K562 (cell line): ENCODE measurements at regions not wholly inside any gene's neighbourhood (a gene's known extent, or its start where the extent isn't known, plus 50 kb on each side); places are given as distances from the start of the nearest gene placed in this dataset.

ENCODE experiments used
- ATAC-seq: fragments of 200-7000 bp; cut with Tn5 transposase; 3 replicates; pipeline ENCODE4 v1.9.1; 2020; ENCODE audit warnings: moderate library complexity
- BruUV-seq: library from RNA; stranded (reverse); fragments of 400-500 nt; replicated peaks from 2 replicates; lab custom pipeline; 2021; lab: Mats Ljungman, UMichigan
- CTCF ChIA-PET: fragments of 300-600 bp; formaldehyde crosslinking; extraction: SDS; loops from one replicate; lab custom pipeline; 2021; ENCODE audit warnings: low intra/inter-chr PET ratio; lab: Yijun Ruan, JAX
- POLR2A ChIA-PET: fragments of 300-600, 350-650 bp; sonication (Branson Sonifier 250); formaldehyde crosslinking; extraction: SDS; loops from one replicate; lab custom pipeline; 2021; ENCODE audit warnings: antibody characterized with exemption, inconsistent platforms; lab: Yijun Ruan, JAX
- DNase-seq, 4 experiments: peaks; one replicate each; pipeline versions ENCODE4 v3.0.0 to v3.0.0-alpha.2; 2011 to 2018; ENCODE audit warnings: low spot score in 3 of 4, mixed read lengths in 3 of 4; ENCODE audit errors: extremely low read depth in 1 of 4
- FAIRE-seq: peaks from 2 replicates; lab custom pipeline; 2011; peaks lifted over from hg19 to GRCh38; lab: Jason Lieb, UNC
- H2AFZ ChIP-seq: 2 replicates; pipeline ENCODE4 v1.6.0; 2011; ENCODE audit warnings: low read depth, low read length, control low read depth, inconsistent platforms
- H3K27ac ChIP-seq: fragments of 200-600 bp; 3 replicates; pipeline ENCODE4 v1.8.0; 2011; ENCODE audit warnings: low read depth, mild to moderate bottlenecking, control low read depth, inconsistent platforms, low read length, moderate library complexity, mixed read lengths; ENCODE audit errors: extremely low read depth
- H3K27me3 ChIP-seq, 2 experiments: fragments of 300-600 bp in 1 of 2; 2 replicates in 1 of 2; 3 replicates in 1 of 2; pipeline versions ENCODE4 v1.6.0 to v1.8.0; 2011; ENCODE audit warnings: inconsistent platforms in 2 of 2, low read length in 2 of 2, mild to moderate bottlenecking in 1 of 2, mixed read lengths in 1 of 2, moderate library complexity in 1 of 2; ENCODE audit not compliant: control insufficient read depth in 2 of 2, insufficient read depth in 2 of 2
- H3K36me3 ChIP-seq: fragments of 300-600 bp; 3 replicates; pipeline ENCODE4 v1.8.0; 2011; ENCODE audit warnings: mild to moderate bottlenecking, low read length, inconsistent platforms; ENCODE audit not compliant: control insufficient read depth, insufficient read depth
- H3K4me1 ChIP-seq, 2 experiments: fragments of 200-600 bp in 1 of 2; replicated peaks in 1 of 2; 2 replicates in 1 of 2; 3 replicates in 1 of 2; pipeline versions ENCODE4 v1.5.1 to v1.8.0; 2011; ENCODE audit warnings: inconsistent platforms in 2 of 2, low read length in 2 of 2, mild to moderate bottlenecking in 1 of 2, mixed read lengths in 1 of 2, moderate library complexity in 1 of 2; ENCODE audit not compliant: control insufficient read depth in 2 of 2, insufficient read depth in 2 of 2
- H3K4me2 ChIP-seq: 2 replicates; pipeline ENCODE4 v1.6.1; 2011; ENCODE audit warnings: low read length, control low read depth, inconsistent platforms, mixed read lengths; ENCODE audit not compliant: insufficient read depth
- H3K4me3 ChIP-seq: fragments of 200-600 bp; sonication (generic), shearing (Covaris generic); 2 replicates; pipeline ENCODE4 v1.5.1; 2016; ENCODE audit warnings: control low read depth, inconsistent platforms
- H3K79me2 ChIP-seq: fragments of 200-600 bp; 3 replicates; pipeline ENCODE4 v1.8.0; 2011; ENCODE audit warnings: low read length, inconsistent platforms; ENCODE audit not compliant: control insufficient read depth, insufficient read depth
- H3K9ac ChIP-seq, 2 experiments: 2 replicates each; pipeline versions ENCODE4 v1.6.0 to v1.6.1; 2011; ENCODE audit warnings: low read depth in 2 of 2, low read length in 2 of 2, control low read depth in 1 of 2, inconsistent platforms in 1 of 2, mild to moderate bottlenecking in 1 of 2, mixed read lengths in 1 of 2; ENCODE audit not compliant: insufficient read depth in 1 of 2
- H3K9me1 ChIP-seq: one replicate; pipeline ENCODE4 v1.6.0; 2011; ENCODE audit warnings: inconsistent platforms, mild to moderate bottlenecking, low read length, moderate library complexity; ENCODE audit not compliant: control insufficient read depth, insufficient read depth
- H3K9me3 ChIP-seq: replicated peaks from 2 replicates; pipeline ENCODE4 v1.5.1; 2011; ENCODE audit warnings: low read depth, low read length, inconsistent platforms; ENCODE audit not compliant: control insufficient read depth, insufficient read depth
- H4K20me1 ChIP-seq: replicated peaks from 2 replicates; pipeline ENCODE4 v1.6.1; 2011; ENCODE audit warnings: low read length, inconsistent platforms, mixed read lengths; ENCODE audit not compliant: control insufficient read depth, insufficient read depth
- ARID3B ChIP-seq: fragments of 250-450 bp; sonication (Bioruptor Pico); IDR thresholded peaks from 2 replicates; pipeline ENCODE4 v1.4.0; 2020; ENCODE audit warnings: borderline replicate concordance
- ATF4 ChIP-seq: fragments of 450-650 bp; formaldehyde crosslinking; IDR thresholded peaks from 2 replicates; pipeline ENCODE4 v1.4.0; 2022; ENCODE audit warnings: mild to moderate bottlenecking, moderate library complexity
- CSDE1 ChIP-seq, 2 experiments: fragments of 450-650 bp; IDR thresholded peaks; 2 replicates each; pipeline ENCODE4 v1.6.1; 2016; ENCODE audit warnings: mild to moderate bottlenecking in 1 of 2
- GATAD2A ChIP-seq: fragments of 450-650 bp; IDR thresholded peaks from 2 replicates; pipeline ENCODE4 v1.6.1; 2017
- GTF2A2 ChIP-seq: IDR thresholded peaks from 2 replicates; pipeline ENCODE4 v1.6.1; 2016; ENCODE audit warnings: mild to moderate bottlenecking, missing genetic modification characterization, missing compliant biosample characterization
- KAT7 ChIP-seq: sonication (generic); formaldehyde crosslinking; IDR thresholded peaks from 2 replicates; pipeline ENCODE4 v1.8.0; 2022; ENCODE audit warnings: missing genetic modification reagents, mild to moderate bottlenecking, borderline replicate concordance
- MEF2A ChIP-seq: IDR thresholded peaks from 2 replicates; pipeline ENCODE4 v1.6.1; 2011; ENCODE audit warnings: low read depth, mild to moderate bottlenecking, low read length, moderate library complexity; ENCODE audit not compliant: control insufficient read depth
- RBM22 ChIP-seq: fragments of 200-400 bp; formaldehyde crosslinking; IDR thresholded peaks from 2 replicates; pipeline ENCODE4 v1.6.1; 2018; ENCODE audit warnings: low read length, low read depth; ENCODE audit not compliant: poor library complexity, severe bottlenecking
- RBM25 ChIP-seq: fragments of 200-400 bp; formaldehyde crosslinking; IDR thresholded peaks from 2 replicates; pipeline ENCODE4 v1.6.1; 2018; ENCODE audit warnings: low read length, low read depth, moderate library complexity; ENCODE audit not compliant: severe bottlenecking
- TFAM ChIP-seq: fragments of 250-450 bp; sonication (Bioruptor Pico); conservative IDR thresholded peaks from 2 replicates; pipeline ENCODE4 v1.5.0; 2021; ENCODE audit warnings: mild to moderate bottlenecking, moderate library complexity
- TGIF2 ChIP-seq: sonication (generic); formaldehyde crosslinking; IDR thresholded peaks from 2 replicates; pipeline ENCODE4 v1.8.1; 2022; ENCODE audit warnings: mild to moderate bottlenecking, missing genetic modification reagents, moderate library complexity
- ZBTB7A ChIP-seq: IDR thresholded peaks from 2 replicates; pipeline ENCODE4 v1.6.1; 2011; ENCODE audit warnings: low read depth, mild to moderate bottlenecking, low read length, moderate library complexity, borderline replicate concordance; ENCODE audit not compliant: control insufficient read depth
- ZNF212 ChIP-seq: fragments of 450-650 bp; formaldehyde crosslinking; IDR thresholded peaks from 2 replicates; pipeline ENCODE4 v1.4.0; 2020; ENCODE audit warnings: mild to moderate bottlenecking
- ZNF280A ChIP-seq: fragments of 450-650 bp; IDR thresholded peaks from 2 replicates; pipeline ENCODE4 v1.6.1; 2018; ENCODE audit warnings: mild to moderate bottlenecking, low read depth; ENCODE audit not compliant: partially characterized antibody
- ZNF444 ChIP-seq: fragments of 250-450 bp; sonication (Bioruptor Pico); IDR thresholded peaks from 2 replicates; pipeline ENCODE4 v1.4.0; 2020; ENCODE audit warnings: mild to moderate bottlenecking, moderate library complexity
- ZNF76 ChIP-seq: fragments of 250-450 bp; sonication (Bioruptor Pico); IDR thresholded peaks from 2 replicates; pipeline ENCODE4 v1.4.0; 2020; ENCODE audit warnings: mild to moderate bottlenecking, moderate library complexity, borderline replicate concordance
- ZNF766 ChIP-seq: fragments of 200-800 bp; sonication (Bioruptor generic); conservative IDR thresholded peaks from 2 replicates; pipeline ENCODE4 v1.6.1; 2016; ENCODE audit warnings: missing genetic modification characterization, missing compliant biosample characterization
- WGBS: fragments of 100-300 bp; shearing (Covaris generic); methylation state at CpG from one replicate; pipeline ENCODE4 v1.1.6; 2016; ENCODE audit warnings: low coverage, mixed read lengths; ENCODE audit not compliant: insufficient coverage; ENCODE audit errors: missing lambda C conversion rate; 5-methylcytosine and 5-hydroxymethylcytosine counted together
- in situ Hi-C: fragments of 300-500 bp; cut with MboI; formaldehyde crosslinking; loops from 4 replicates; pipeline ENCODE4 v1.15.0; 2018; ENCODE audit warnings: inconsistent platforms, mixed read lengths
- intact Hi-C: fragments of 100-400 bp; cut with micrococcal nuclease; formaldehyde crosslinking; loops from 2 replicates; pipeline ENCODE4 v1.14.2; 2022
- TF ChIP-seq, protein P1 (sequence below), 2 experiments: IDR thresholded peaks; 2 replicates each; pipeline ENCODE4 v1.6.1; 2012; ENCODE audit warnings: improper control_type of control experiment in 2 of 2, low read depth in 2 of 2, low read length in 2 of 2, borderline replicate concordance in 1 of 2

GRCh38 chr6:23457321-23457720 is 668.7 kb upstream of the NRSN1 start:
- Histone ChIP-seq H3K27me3 (no peaks in the 10 kb centered on the region), H3K27ac (no peak overlapping the region), H4K20me1 (no peaks in the 10 kb centered on the region), H2AFZ (no peak overlapping the region), H3K9ac (no peak overlapping the region), H3K36me3 (no peaks in the 10 kb centered on the region), H3K4me2 (no peak overlapping the region), H3K9me1 (no peaks in the 10 kb centered on the region), H3K4me1 (no peaks in the 10 kb centered on the region), H3K79me2 (no peaks in the 10 kb centered on the region), H3K9me3 (0 out of 2 replicates have a peak, but pooled peaks cover 2% of the 10 kb centered on the region), H3K4me3 (no peak overlapping the region)
- no TSS peak for BruUV-seq
- in situ Hi-C loops, result no loop called here
- CTCF ChIA-PET, result no interaction called here
- WGBS, result 0% methylated on average over 2 of the region's 2 CpGs
- POLR2A ChIA-PET, result no interaction called here
- intact Hi-C loops, result no loop called here
- ATAC-seq (no peak), DNase-seq (no peak), FAIRE-seq (no peak)
- TF ChIP-seq, protein P1, sequence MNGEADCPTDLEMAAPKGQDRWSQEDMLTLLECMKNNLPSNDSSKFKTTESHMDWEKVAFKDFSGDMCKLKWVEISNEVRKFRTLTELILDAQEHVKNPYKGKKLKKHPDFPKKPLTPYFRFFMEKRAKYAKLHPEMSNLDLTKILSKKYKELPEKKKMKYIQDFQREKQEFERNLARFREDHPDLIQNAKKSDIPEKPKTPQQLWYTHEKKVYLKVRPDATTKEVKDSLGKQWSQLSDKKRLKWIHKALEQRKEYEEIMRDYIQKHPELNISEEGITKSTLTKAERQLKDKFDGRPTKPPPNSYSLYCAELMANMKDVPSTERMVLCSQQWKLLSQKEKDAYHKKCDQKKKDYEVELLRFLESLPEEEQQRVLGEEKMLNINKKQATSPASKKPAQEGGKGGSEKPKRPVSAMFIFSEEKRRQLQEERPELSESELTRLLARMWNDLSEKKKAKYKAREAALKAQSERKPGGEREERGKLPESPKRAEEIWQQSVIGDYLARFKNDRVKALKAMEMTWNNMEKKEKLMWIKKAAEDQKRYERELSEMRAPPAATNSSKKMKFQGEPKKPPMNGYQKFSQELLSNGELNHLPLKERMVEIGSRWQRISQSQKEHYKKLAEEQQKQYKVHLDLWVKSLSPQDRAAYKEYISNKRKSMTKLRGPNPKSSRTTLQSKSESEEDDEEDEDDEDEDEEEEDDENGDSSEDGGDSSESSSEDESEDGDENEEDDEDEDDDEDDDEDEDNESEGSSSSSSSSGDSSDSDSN (IDR thresholded peaks at IDR 0.05; ENCODE audit: borderline replicate concordance in 1 of 2, low read depth in 2 of 2, low read length in 2 of 2), result no peak
- TF ChIP-seq ARID3B (CRISPR knock-in tag) (no peak), ZNF212 (CRISPR knock-in tag) (no peak), TGIF2 (CRISPR knock-in tag) (no peak), MEF2A (no peak), ATF4 (CRISPR knock-in tag) (no peak), ZNF766 (CRISPR knock-in tag) (no peak), RBM25 (no peak), GATAD2A (no peak), ZNF444 (CRISPR knock-in tag) (no peak), ZBTB7A (no peak), TFAM (no peak), ZNF280A (no peak), GTF2A2 (tag) (no peak), KAT7 (CRISPR knock-in tag) (no peak), ZNF76 (CRISPR knock-in tag) (no peak), RBM22 (no peak), CSDE1 (IDR thresholded peaks at IDR 0.05) (no peak)
